B cell (primary cell): ENCODE measurements at regions not wholly inside any gene's neighbourhood (a gene's known extent, or its start where the extent isn't known, plus 50 kb on each side); places are given as distances from the start of the nearest gene placed in this dataset.

ENCODE experiments used
- ATAC-seq: fragments of 200-7000 bp; cut with Tn5 transposase; one replicate; pipeline ENCODE4 v1.10.0; 2021; ENCODE audit warnings: low read depth, mild to moderate bottlenecking, moderate number of reproducible peaks, moderate library complexity
- CTCF ChIA-PET: fragments of 350-600 bp; sonication (Branson Sonifier 250); formaldehyde crosslinking; loops from one replicate; lab custom pipeline; 2021; ENCODE audit warnings: antibody characterized with exemption, inconsistent platforms; lab: Charles Lee
- POLR2A ChIA-PET: fragments of 350-600 bp; sonication (Branson Sonifier 250); formaldehyde crosslinking; loops from one replicate; lab custom pipeline; 2021; ENCODE audit warnings: antibody characterized with exemption; lab: Charles Lee
- DNase-seq: peaks from one replicate; pipeline ENCODE4 v3.0.0; 2013
- H2AFZ ChIP-seq: 2 replicates; pipeline ENCODE4 v1.6.1; 2012; ENCODE audit warnings: mild to moderate bottlenecking, low read depth, low read length; ENCODE audit not compliant: insufficient read depth, poor library complexity, severe bottlenecking
- H3K27ac ChIP-seq, 2 donors: 1 replicate in 1 of 2; 2 replicates in 1 of 2; pipeline ENCODE4 v1.5.1; 2012 to 2013; ENCODE audit warnings: low read length in 2 of 2, mild to moderate bottlenecking in 2 of 2, moderate library complexity in 1 of 2
- H3K27me3 ChIP-seq, 4 experiments: fragments of 200-600 bp in 1 of 4; sonication (generic) in 1 of 4; replicated peaks in 1 of 4; 1 replicate in 2 of 4; 2 replicates in 2 of 4; pipeline versions ENCODE4 v1.6.1 to v1.7.0; 2013 to 2016; ENCODE audit warnings: low read length in 3 of 4, mild to moderate bottlenecking in 2 of 4, mixed read lengths in 1 of 4, moderate library complexity in 1 of 4; ENCODE audit not compliant: insufficient read depth in 4 of 4, control insufficient read depth in 3 of 4; ENCODE audit errors: control extremely low read depth in 1 of 4
- H3K36me3 ChIP-seq, 2 experiments: replicated peaks in 1 of 2; 1 replicate in 1 of 2; 2 replicates in 1 of 2; pipeline versions ENCODE4 v1.6.1 to v1.7.1; 2013; ENCODE audit warnings: low read length in 1 of 2; ENCODE audit not compliant: insufficient read depth in 2 of 2, control insufficient read depth in 1 of 2; ENCODE audit errors: control extremely low read depth in 1 of 2, extremely low read depth in 1 of 2
- H3K4me1 ChIP-seq, 2 donors: fragments of 200-600 bp in 1 of 2; sonication (generic) in 1 of 2; 1 replicate in 1 of 2; 2 replicates in 1 of 2; pipeline versions ENCODE4 v1.5.1 to v1.6.1; 2013 to 2017; ENCODE audit warnings: low read length in 2 of 2; ENCODE audit not compliant: control insufficient read depth in 2 of 2, insufficient read depth in 2 of 2
- H3K4me2 ChIP-seq: replicated peaks from 2 replicates; pipeline ENCODE3; 2012; ENCODE audit warnings: mild to moderate bottlenecking, low read depth, low read length; ENCODE audit not compliant: poor library complexity, severe bottlenecking
- H3K4me3 ChIP-seq, 5 experiments: fragments of 200-600 bp in 1 of 5; sonication (generic) in 1 of 5; 1 replicate in 3 of 5; 2 replicates in 2 of 5; pipeline versions ENCODE4 v1.5.1 to v1.7.0; 2011 to 2016; ENCODE audit warnings: low read length in 4 of 5, mild to moderate bottlenecking in 4 of 5, low read depth in 2 of 5, control low read depth in 1 of 5, moderate library complexity in 1 of 5; ENCODE audit not compliant: insufficient read depth in 1 of 5; ENCODE audit errors: control extremely low read depth in 1 of 5, extremely low read depth in 1 of 5
- H3K79me2 ChIP-seq: fragments of 200-600 bp; sonication (generic); one replicate; pipeline ENCODE4 v1.6.0; 2016; ENCODE audit warnings: low read length; ENCODE audit not compliant: control insufficient read depth, insufficient read depth
- H3K9ac ChIP-seq: fragments of 200-600 bp; sonication (generic); 2 replicates; pipeline ENCODE4 v1.6.1; 2017; ENCODE audit warnings: mild to moderate bottlenecking, low read length, moderate library complexity
- H3K9me3 ChIP-seq, 3 donors: one replicate each; pipeline versions ENCODE4 v1.6.1 to v1.7.1; 2013; ENCODE audit warnings: low read length in 2 of 3; ENCODE audit not compliant: control insufficient read depth in 2 of 3, insufficient read depth in 1 of 3; ENCODE audit errors: control extremely low read depth in 1 of 3
- H4K20me1 ChIP-seq: 2 replicates; pipeline ENCODE4 v1.6.0; 2012; ENCODE audit warnings: mild to moderate bottlenecking, low read length; ENCODE audit not compliant: insufficient read depth, control insufficient read depth, poor library complexity, severe bottlenecking
- H3K27ac Mint-ChIP-seq: one replicate; pipeline ENCODE4 v1.8.0; 2021; ENCODE audit warnings: mixed read lengths
- H3K27me3 Mint-ChIP-seq: one replicate; pipeline ENCODE4 v1.8.0; 2021; ENCODE audit warnings: mixed read lengths
- H3K4me1 Mint-ChIP-seq: one replicate; pipeline ENCODE4 v1.8.0; 2021; ENCODE audit warnings: mixed read lengths
- H3K4me3 Mint-ChIP-seq: one replicate; pipeline ENCODE4 v1.8.0; 2021; ENCODE audit warnings: mixed read lengths
- H3K9me3 Mint-ChIP-seq: one replicate; pipeline ENCODE4 v1.8.0; 2022; ENCODE audit warnings: mixed read lengths; ENCODE audit not compliant: insufficient read depth
- CTCF ChIP-seq: fragments of 200-600 bp; IDR thresholded peaks from one replicate; pipeline ENCODE4 v1.8.0; 2022; ENCODE audit warnings: antibody characterized with exemption, mild to moderate bottlenecking
- EZH2 ChIP-seq: IDR thresholded peaks from 2 replicates; pipeline ENCODE4 v1.6.1; 2012; ENCODE audit warnings: borderline replicate concordance, low read depth, mild to moderate bottlenecking, moderate library complexity, low read length; ENCODE audit not compliant: insufficient read depth, poor library complexity, severe bottlenecking
- WGBS: methylation state at CpG from one replicate; pipeline ENCODE4 v1.1.5; 2013; ENCODE audit warnings: missing lambda C conversion rate; ENCODE audit not compliant: insufficient coverage; 5-methylcytosine and 5-hydroxymethylcytosine counted together
- intact Hi-C: fragments of 100-400 bp; cut with micrococcal nuclease; formaldehyde crosslinking; loops from one replicate; pipeline ENCODE4 v1.10.0; 2022

GRCh38 chr1:55284856-55285255, 69.7 kb upstream of the USP24 start:
- H3K36me3 ChIP-seq = no peaks in the 10 kb centered on the region
- intact Hi-C loops = loop anchor here (1.0 to 10.0 kb wide), 6 partner anchors 53 to 1530 kb away; partner anchors contain the start of gene FYB2
- no peaks in the 10 kb centered on the region for H3K27me3 ChIP-seq
- Mint-ChIP-seq H3K9me3 (no peaks in the 10 kb centered on the region), H3K4me1 (peaks cover 37% of the 10 kb centered on the region), H3K27me3 (peaks cover 7% of the 10 kb centered on the region), H3K4me3 (no peak overlapping the region), H3K27ac (no peak overlapping the region)
- no peaks in the 10 kb centered on the region for H4K20me1 ChIP-seq
- H3K27ac ChIP-seq = no peak overlapping the region
- WGBS = 33% methylated on average over 1 of the region's 4 CpGs
- no peak overlapping the region for H3K9ac ChIP-seq
- peaks cover 8 to 16% of the 10 kb centered on the region in 2 donors for H3K4me1 ChIP-seq
- TF ChIP-seq CTCF (peak; percentile 68), EZH2 (no peak)
- DNase-seq (peak; percentile 46), ATAC-seq (no peak)
- no peak overlapping the region for H3K4me3 ChIP-seq
- ChIA-PET POLR2A (no interaction called here), CTCF (interaction anchor here (0.5 to 7.6 kb wide), 28 partner anchors 15 to 1447 kb away, joined by 3 to 115 read pairs (median 5); no protein-coding TSS in a partner anchor)
- H3K9me3 ChIP-seq = no peaks in the 10 kb centered on the region
- no peaks in the 10 kb centered on the region for H3K79me2 ChIP-seq
- H3K4me2 ChIP-seq = no peak overlapping the region
- no peak overlapping the region for H2AFZ ChIP-seq

GRCh38 chr1:55282058-55282457, 66.9 kb upstream of the USP24 start:
- H3K4me2 ChIP-seq = no peak overlapping the region
- H3K4me3 ChIP-seq = no peak overlapping the region
- peaks cover 7% of the 10 kb centered on the region for H3K27me3 Mint-ChIP-seq
- no peaks in the 10 kb centered on the region for H4K20me1 ChIP-seq
- POLR2A ChIA-PET = no interaction called here
- H3K27ac ChIP-seq = no peak overlapping the region
- peaks cover 11% of the 10 kb centered on the region in 2 donors for H3K4me1 ChIP-seq
- ATAC-seq (no peak), DNase-seq (no peak)
- no peak overlapping the region for H3K4me3 Mint-ChIP-seq
- TF ChIP-seq EZH2 (no peak), CTCF (no peak)
- no peaks in the 10 kb centered on the region for H3K9me3 ChIP-seq
- H3K4me1 Mint-ChIP-seq = peaks cover 22% of the 10 kb centered on the region
- no CpG with 5 or more reads among the region's 1 CpG for WGBS
- no peak overlapping the region for H3K9ac ChIP-seq
- H3K9me3 Mint-ChIP-seq = no peaks in the 10 kb centered on the region
- CTCF ChIA-PET = interaction anchor here (1.5 to 5.5 kb wide), 3 partner anchors 108 to 1429 kb away, joined by 3 to 56 read pairs (median 7); no protein-coding TSS in a partner anchor
- no peak overlapping the region for H3K27ac Mint-ChIP-seq
- H2AFZ ChIP-seq = no peak overlapping the region
- intact Hi-C loops = loop anchor here (10.0 kb wide), 1 partner anchor 1533 kb away; the partner anchor contains the start of gene FYB2
- H3K79me2 ChIP-seq = peaks cover 2% of the 10 kb centered on the region
- H3K27me3 ChIP-seq = no peaks in the 10 kb centered on the region
- no peaks in the 10 kb centered on the region for H3K36me3 ChIP-seq
